ENCODE measurements at regions not wholly inside any gene's neighbourhood (a gene's known extent, or its start where the extent isn't known, plus 50 kb on each side); places are given as distances from the start of the nearest gene placed in this dataset.
"Not testable (repeated sequence)": the region's sequence is repeated elsewhere in the genome, so short reads cannot be mapped to it uniquely, and the experiment has no call there.

DNA sequence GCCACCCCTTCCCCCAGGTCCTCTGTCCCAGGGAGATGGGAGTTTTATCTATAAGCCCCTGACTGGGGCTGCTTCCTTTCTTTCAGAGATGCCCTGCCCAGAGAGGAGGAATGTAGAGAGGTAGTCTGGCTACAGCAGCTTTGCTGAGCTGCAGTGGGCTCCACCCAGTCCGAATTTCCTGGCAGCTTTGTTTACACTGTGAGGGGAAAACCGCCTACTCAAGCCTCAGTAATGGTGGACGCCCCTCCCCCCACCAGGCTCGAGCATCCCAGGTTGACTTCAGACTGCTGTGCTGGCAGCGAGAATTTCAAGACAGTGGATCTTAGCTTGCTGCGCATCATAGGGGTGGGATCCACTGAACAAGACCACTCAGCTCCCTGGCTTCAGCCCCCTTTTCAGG, 96.2 kb upstream of the C10orf90 start:
- TF ChIP-seq, protein P1, sequence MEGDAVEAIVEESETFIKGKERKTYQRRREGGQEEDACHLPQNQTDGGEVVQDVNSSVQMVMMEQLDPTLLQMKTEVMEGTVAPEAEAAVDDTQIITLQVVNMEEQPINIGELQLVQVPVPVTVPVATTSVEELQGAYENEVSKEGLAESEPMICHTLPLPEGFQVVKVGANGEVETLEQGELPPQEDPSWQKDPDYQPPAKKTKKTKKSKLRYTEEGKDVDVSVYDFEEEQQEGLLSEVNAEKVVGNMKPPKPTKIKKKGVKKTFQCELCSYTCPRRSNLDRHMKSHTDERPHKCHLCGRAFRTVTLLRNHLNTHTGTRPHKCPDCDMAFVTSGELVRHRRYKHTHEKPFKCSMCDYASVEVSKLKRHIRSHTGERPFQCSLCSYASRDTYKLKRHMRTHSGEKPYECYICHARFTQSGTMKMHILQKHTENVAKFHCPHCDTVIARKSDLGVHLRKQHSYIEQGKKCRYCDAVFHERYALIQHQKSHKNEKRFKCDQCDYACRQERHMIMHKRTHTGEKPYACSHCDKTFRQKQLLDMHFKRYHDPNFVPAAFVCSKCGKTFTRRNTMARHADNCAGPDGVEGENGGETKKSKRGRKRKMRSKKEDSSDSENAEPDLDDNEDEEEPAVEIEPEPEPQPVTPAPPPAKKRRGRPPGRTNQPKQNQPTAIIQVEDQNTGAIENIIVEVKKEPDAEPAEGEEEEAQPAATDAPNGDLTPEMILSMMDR (conservative IDR thresholded peaks at IDR 0.05 in 1 of 2, IDR thresholded peaks at IDR 0.05 in 1 of 2; ENCODE audit: extremely low read depth in 1 of 2, insufficient read depth in 1 of 2, low read depth in 1 of 2, low read length in 2 of 2), result not testable (repeated sequence)
- TF ChIP-seq EZH2 (IDR thresholded peaks at IDR 0.05; ENCODE audit: borderline replicate concordance, low read length), result not testable (repeated sequence)
